NT2/D1 (cell line): ENCODE measurements at regions not wholly inside any gene's neighbourhood (a gene's known extent, or its start where the extent isn't known, plus 50 kb on each side); places are given as distances from the start of the nearest gene placed in this dataset.
"Not testable (repeated sequence)": the region's sequence is repeated elsewhere in the genome, so short reads cannot be mapped to it uniquely, and the experiment has no call there.

Experiments used
- DNase-seq: peaks from one replicate; pipeline ENCODE4 v3.0.0-alpha.2; 2011; ENCODE audit warnings: low read depth, low spot score
- H3K27me3 ChIP-seq: 2 replicates; pipeline ENCODE4 v1.6.0; 2011; ENCODE audit warnings: mild to moderate bottlenecking; ENCODE audit not compliant: insufficient read length, insufficient read depth
- H3K36me3 ChIP-seq: 2 replicates; pipeline ENCODE4 v1.6.1; 2011; ENCODE audit warnings: mild to moderate bottlenecking, low read length, mixed read lengths; ENCODE audit not compliant: insufficient read depth, insufficient read length
- H3K4me1 ChIP-seq: 2 replicates; pipeline ENCODE4 v1.5.1; 2011; ENCODE audit not compliant: insufficient read depth, insufficient read length
- H3K4me3 ChIP-seq: 2 replicates; pipeline ENCODE4 v1.5.1; 2011; ENCODE audit warnings: low read depth; ENCODE audit not compliant: insufficient read length
- H3K9ac ChIP-seq: 2 replicates; pipeline ENCODE4 v1.6.0; 2011; ENCODE audit warnings: low read depth; ENCODE audit not compliant: insufficient read length
- H3K9me3 ChIP-seq: 2 replicates; pipeline ENCODE4 v1.5.1; 2011; ENCODE audit warnings: mild to moderate bottlenecking, low read length; ENCODE audit not compliant: insufficient read depth
- SUZ12 ChIP-seq: IDR thresholded peaks from 2 replicates; pipeline ENCODE4 v1.6.1; 2011; ENCODE audit not compliant: insufficient read length, insufficient read depth; ENCODE audit errors: extremely low read depth
- YY1 ChIP-seq: IDR thresholded peaks from 2 replicates; pipeline ENCODE4 v1.6.1; 2011; ENCODE audit not compliant: insufficient read length, insufficient read depth
- ZNF274 ChIP-seq: IDR thresholded peaks from 2 replicates; pipeline ENCODE4 v1.6.1; 2011; ENCODE audit warnings: mild to moderate bottlenecking, low read depth, low read length

DNA sequence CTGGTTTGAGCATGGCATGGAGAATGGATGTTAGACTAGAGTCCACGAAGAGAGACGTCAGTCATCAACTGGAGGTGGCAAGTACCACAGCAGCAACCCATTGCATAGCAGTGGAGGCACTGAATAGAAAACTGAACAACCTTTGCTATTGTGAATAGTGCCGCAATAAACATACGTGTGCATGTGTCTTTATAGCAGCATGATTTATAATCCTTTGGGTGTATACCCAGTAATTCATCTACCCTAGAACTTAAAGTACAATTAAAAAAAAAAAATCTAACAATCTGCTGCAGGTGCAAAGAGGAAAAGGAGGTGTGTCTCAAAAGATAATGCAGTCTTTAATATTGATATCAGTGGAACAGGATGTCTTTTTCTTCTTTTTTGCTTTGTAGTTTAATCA is 443.4 kb upstream of the ISX start:
- peaks cover 8% of the 10 kb centered on the region; the same call in 1 of the 2 replicates for H3K9me3 ChIP-seq
- H3K27me3 ChIP-seq, result no peaks in the 10 kb centered on the region
- H3K4me1 ChIP-seq, result no peaks in the 10 kb centered on the region
- H3K4me3 ChIP-seq, result no peak overlapping the region
- H3K9ac ChIP-seq, result no peak overlapping the region
- no peak for TF ChIP-seq ZNF274
- no peak for TF ChIP-seq YY1
- TF ChIP-seq SUZ12, result no peak
- no peak for DNase-seq
- H3K36me3 ChIP-seq, result no peaks in the 10 kb centered on the region

DNA sequence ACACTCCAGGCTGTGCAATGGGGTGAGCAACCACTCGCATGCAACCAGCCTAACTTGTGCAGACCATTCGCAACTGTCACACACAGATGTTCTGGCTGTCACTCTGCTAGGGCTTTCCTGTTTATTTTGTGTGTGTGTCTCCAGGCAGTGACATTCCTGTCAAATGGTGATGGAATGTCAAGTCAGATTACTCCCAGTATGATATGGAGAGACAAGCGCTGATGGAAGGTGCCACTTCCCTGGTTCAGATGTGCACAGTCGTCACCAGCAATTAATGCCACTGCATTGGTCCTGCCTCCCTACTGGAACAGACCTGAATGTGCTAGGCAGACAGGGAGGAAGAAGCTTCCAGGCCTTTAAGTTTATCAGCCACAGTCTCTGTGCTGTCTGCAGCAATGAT is 442.4 kb upstream of the ISX start:
- Histone ChIP-seq H3K9ac (no peak overlapping the region), H3K4me3 (no peak overlapping the region), H3K4me1 (no peaks in the 10 kb centered on the region), H3K36me3 (no peaks in the 10 kb centered on the region), H3K27me3 (no peaks in the 10 kb centered on the region), H3K9me3 (peaks cover 8% of the 10 kb centered on the region; the same call in 1 of the 2 replicates)
- TF ChIP-seq SUZ12, result no peak
- no peak for TF ChIP-seq ZNF274
- TF ChIP-seq YY1, result no peak
- DNase-seq, result no peak

DNA sequence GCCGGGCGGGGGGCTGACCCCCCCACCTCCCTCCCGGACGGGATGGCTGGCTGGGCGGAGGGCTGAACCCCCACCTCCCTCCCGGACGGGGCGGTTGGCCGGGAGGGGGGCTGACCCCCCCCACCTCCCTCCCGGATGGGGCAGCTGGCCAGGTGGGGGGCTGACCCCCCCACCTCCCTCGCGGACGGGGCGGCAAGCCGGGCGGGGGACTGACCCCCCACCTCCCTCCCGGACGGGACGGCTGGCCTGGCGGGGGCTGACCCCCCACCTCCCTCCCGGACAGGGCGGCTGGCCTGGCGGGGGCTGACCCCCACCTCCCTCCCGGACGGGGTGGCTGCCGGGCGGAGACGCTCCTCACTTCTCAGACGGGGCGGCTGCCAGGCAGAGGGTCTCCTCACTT is 440.1 kb upstream of the ISX start:
- not testable (repeated sequence) for H3K27me3 ChIP-seq, H3K9me3 ChIP-seq, H3K9ac ChIP-seq, H3K4me3 ChIP-seq, H3K36me3 ChIP-seq, H3K4me1 ChIP-seq, DNase-seq

- no peaks in the 10 kb centered on the region for H3K36me3 ChIP-seq
- no peaks in the 10 kb centered on the region for H3K27me3 ChIP-seq
- no peak overlapping the region for H3K4me3 ChIP-seq
- H3K9me3 ChIP-seq, result no peaks in the 10 kb centered on the region
- no peak for DNase-seq
- TF ChIP-seq ZNF274, result no peak
- no peak for TF ChIP-seq YY1
- no peak for TF ChIP-seq SUZ12
- no peaks in the 10 kb centered on the region for H3K4me1 ChIP-seq
- no peak overlapping the region for H3K9ac ChIP-seq
These were observed 427.8 kb upstream of the ISX start for GRCh38 chr22:34638128-34638527.

DNA sequence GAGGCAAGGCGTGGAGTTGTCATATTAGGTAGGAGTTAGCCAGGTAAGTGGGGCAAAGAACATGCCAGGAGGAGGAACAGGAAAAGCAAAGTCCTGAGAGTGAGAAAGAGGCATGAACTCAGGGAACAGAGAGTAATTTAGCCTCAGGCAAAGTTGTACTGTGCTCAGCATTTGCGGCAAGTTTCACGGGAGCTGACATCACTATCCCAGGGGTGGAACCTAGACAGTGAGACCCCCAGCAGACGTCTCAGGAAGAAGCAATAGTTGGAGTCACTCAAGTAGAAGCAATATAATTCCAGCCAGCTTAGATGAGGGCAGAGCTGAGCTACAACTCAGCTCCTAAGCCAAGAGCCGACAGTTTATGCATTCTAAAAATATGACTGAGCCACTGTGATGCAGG is 426.0 kb upstream of the ISX start:
- Histone ChIP-seq H3K4me3 (no peak overlapping the region), H3K9me3 (no peaks in the 10 kb centered on the region), H3K36me3 (no peaks in the 10 kb centered on the region), H3K4me1 (no peaks in the 10 kb centered on the region), H3K27me3 (no peaks in the 10 kb centered on the region), H3K9ac (no peak overlapping the region)
- no peak for DNase-seq
- TF ChIP-seq SUZ12 (no peak), YY1 (no peak), ZNF274 (no peak)

GRCh38 chr22:34645375-34645774 is 420.6 kb upstream of the ISX start:
- Histone ChIP-seq H3K36me3 (no peaks in the 10 kb centered on the region), H3K9me3 (no peaks in the 10 kb centered on the region), H3K4me3 (no peak overlapping the region), H3K27me3 (no peaks in the 10 kb centered on the region), H3K9ac (no peak overlapping the region), H3K4me1 (no peaks in the 10 kb centered on the region)
- TF ChIP-seq YY1 (no peak), SUZ12 (no peak), ZNF274 (no peak)
- no peak for DNase-seq

- no peak for TF ChIP-seq SUZ12
- TF ChIP-seq ZNF274, result no peak
- no peak for TF ChIP-seq YY1
- no peak overlapping the region for H3K4me3 ChIP-seq
These were observed 397.0 kb upstream of the ISX start for GRCh38 chr22:34669001-34669400.

GRCh38 chr22:34683031-34683430 is 382.9 kb upstream of the ISX start:
- not testable (repeated sequence) for H3K36me3 ChIP-seq, H3K9ac ChIP-seq, H3K4me1 ChIP-seq, H3K9me3 ChIP-seq, H3K4me3 ChIP-seq, H3K27me3 ChIP-seq, DNase-seq

More at GRCh38 chr22:34669001-34669400, 397.0 kb upstream of the ISX start:
- Histone ChIP-seq H3K9ac (no peak overlapping the region), H3K27me3 (no peaks in the 10 kb centered on the region), H3K4me1 (no peaks in the 10 kb centered on the region), H3K9me3 (no peaks in the 10 kb centered on the region), H3K36me3 (no peaks in the 10 kb centered on the region)
- no peak for DNase-seq

DNA sequence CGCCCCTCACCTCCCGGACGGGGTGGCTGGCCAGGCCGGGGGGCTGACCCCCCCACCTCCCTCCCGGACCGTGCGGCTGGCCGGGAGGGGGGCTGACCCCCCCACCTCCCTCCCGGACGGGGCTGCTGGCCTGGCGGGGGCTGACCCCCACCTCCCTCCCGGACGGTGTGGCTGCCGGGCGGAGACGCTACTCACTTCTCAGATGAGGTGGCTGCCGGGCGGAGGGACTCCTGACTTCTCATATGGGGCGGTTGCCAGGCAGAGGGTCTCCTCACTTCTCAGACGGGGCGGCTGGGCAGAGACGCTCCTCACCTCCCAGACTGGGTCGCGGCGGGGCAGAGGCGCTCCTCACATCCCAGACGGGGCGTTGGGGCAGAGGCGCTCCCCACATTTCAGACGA is 381.7 kb upstream of the ISX start:
- not testable (repeated sequence) for DNase-seq, H3K27me3 ChIP-seq, H3K36me3 ChIP-seq, H3K4me1 ChIP-seq, H3K9me3 ChIP-seq, H3K9ac ChIP-seq, H3K4me3 ChIP-seq
